ENCODE measurements at regions not wholly inside any gene's neighbourhood (a gene's known extent, or its start where the extent isn't known, plus 50 kb on each side); places are given as distances from the start of the nearest gene placed in this dataset.
"Not testable (repeated sequence)": the region's sequence is repeated elsewhere in the genome, so short reads cannot be mapped to it uniquely, and the experiment has no call there.

DNA sequence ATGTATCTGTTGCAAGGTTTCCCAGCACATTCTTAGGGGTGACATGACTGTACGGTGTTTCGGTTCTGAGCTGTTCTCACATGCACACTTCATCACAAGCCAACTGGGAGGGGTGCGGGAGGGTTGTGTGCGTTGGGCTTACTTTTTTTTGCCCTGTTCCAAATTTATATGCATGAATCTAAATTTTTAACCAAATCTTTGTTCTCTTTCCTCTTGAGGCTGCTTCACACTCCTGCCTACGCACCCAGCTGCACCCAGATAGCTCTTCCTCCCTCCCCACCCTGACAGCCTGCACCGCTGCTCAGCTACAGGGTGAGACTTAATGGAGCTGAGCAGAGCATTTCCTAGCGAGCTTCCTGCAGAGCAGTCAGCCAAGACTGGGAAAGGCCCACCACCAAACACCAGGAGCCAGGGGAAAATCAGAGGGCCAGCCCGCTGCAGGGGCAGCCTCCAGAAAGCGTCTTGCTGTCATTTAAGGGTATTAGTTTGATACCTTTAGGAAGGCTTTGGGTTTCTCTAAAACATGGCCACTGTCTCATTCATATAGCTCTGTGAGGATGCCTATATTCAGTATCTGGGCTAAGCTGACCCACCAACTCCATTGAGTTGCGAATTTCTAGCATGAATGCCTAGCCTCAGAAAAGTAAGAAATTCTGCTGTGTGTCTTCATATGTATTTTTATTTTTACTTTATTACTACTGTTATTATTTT, 84.5 kb downstream of the POU3F3 start:
- no peak overlapping the region for H2BK120ac ChIP-seq (ENCODE audit: low read depth, low read length)
- H2BK5ac ChIP-seq (ENCODE audit: low read length), result no peak overlapping the region
- no peak overlapping the region for H3K9ac ChIP-seq (ENCODE audit: low read length)
- H2AK5ac ChIP-seq (ENCODE audit: low read length), result no peak overlapping the region
- H3K4me3 ChIP-seq (ENCODE audit: low read length), result no peak overlapping the region
- H3K27ac ChIP-seq (ENCODE audit: low read depth, low read length), result no peak overlapping the region
- H4K5ac ChIP-seq (ENCODE audit: low read length), result no peak overlapping the region
- no CpG with 5 or more reads among the region's 10 CpGs for WGBS (ENCODE audit: extremely low coverage, insufficient coverage, low lambda C conversion rate)
- H3K36me3 ChIP-seq (ENCODE audit: control insufficient read depth, insufficient read depth, low read length), result no peaks in the 10 kb centered on the region
- no peak overlapping the region for H3K4ac ChIP-seq (ENCODE audit: low read depth, low read length)
- H3K79me2 ChIP-seq (ENCODE audit: control insufficient read depth, insufficient read depth, low read length), result no peaks in the 10 kb centered on the region
- no peak overlapping the region for H3K23ac ChIP-seq (ENCODE audit: low read length)
- no peaks in the 10 kb centered on the region for H3K27me3 ChIP-seq (ENCODE audit: insufficient read depth, low read length, poor library complexity)
- no peak overlapping the region for H3K4me2 ChIP-seq (ENCODE audit: low read length)
- H3K18ac ChIP-seq (ENCODE audit: low read length), result no peak overlapping the region
- H2BK15ac ChIP-seq (replicated peaks; ENCODE audit: low read depth), result no peak overlapping the region
- no peak overlapping the region for H4K8ac ChIP-seq (ENCODE audit: low read depth, low read length)
- DNase-seq, result no peak
- no peaks in the 10 kb centered on the region for H3K4me1 ChIP-seq (ENCODE audit: control insufficient read depth, low read depth, low read length)
- H3K56ac ChIP-seq (ENCODE audit: low read length), result no peak overlapping the region
- no peaks in the 10 kb centered on the region for H3K79me1 ChIP-seq (ENCODE audit: low read length)

DNA sequence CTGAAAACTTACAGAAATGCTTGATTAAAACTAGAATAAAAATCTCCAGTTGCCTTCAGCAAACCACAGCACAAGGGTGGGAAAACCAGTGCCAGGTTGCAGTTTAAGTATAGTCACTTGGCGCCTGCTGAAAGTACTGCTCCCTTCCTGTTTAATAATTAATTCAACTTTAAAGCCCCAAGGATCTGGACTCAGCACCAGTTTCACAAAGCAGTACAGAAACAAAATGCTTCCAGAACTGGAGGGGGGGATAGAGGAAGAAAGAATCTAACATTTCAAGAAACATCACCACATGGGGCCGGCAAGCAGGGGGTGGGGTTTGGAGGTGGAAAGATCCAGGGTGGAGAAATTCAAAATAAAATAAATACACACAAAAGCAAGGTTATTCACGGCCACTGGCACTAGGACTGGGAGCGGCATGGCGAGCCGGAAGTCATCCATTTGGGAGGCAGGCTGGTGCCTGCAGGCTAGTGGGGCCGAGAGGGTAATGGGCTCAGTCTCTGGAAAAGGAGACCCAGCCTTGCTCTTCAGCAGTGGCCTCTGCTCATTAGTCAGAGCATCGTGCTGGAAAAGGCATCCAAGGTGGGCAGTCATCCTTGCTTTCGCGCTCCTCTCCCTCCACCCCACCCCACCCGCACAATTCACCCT, 85.8 kb downstream of the POU3F3 start:
- Histone ChIP-seq H3K79me1 (ENCODE audit: low read length) (no peaks in the 10 kb centered on the region), H3K27me3 (ENCODE audit: insufficient read depth, low read length, poor library complexity) (no peaks in the 10 kb centered on the region), H3K4me3 (ENCODE audit: low read length) (no peak overlapping the region), H3K27ac (ENCODE audit: low read depth, low read length) (no peak overlapping the region), H3K36me3 (ENCODE audit: control insufficient read depth, insufficient read depth, low read length) (no peaks in the 10 kb centered on the region), H3K23ac (ENCODE audit: low read length) (no peak overlapping the region), H3K4ac (ENCODE audit: low read depth, low read length) (no peak overlapping the region), H3K4me2 (ENCODE audit: low read length) (no peak overlapping the region), H3K18ac (ENCODE audit: low read length) (no peak overlapping the region), H4K8ac (ENCODE audit: low read depth, low read length) (no peak overlapping the region), H2AK5ac (ENCODE audit: low read length) (no peak overlapping the region), H2BK15ac (replicated peaks; ENCODE audit: low read depth) (no peak overlapping the region), H3K56ac (ENCODE audit: low read length) (no peak overlapping the region), H3K4me1 (ENCODE audit: control insufficient read depth, low read depth, low read length) (no peaks in the 10 kb centered on the region), H4K5ac (ENCODE audit: low read length) (no peak overlapping the region), H3K9ac (ENCODE audit: low read length) (no peak overlapping the region), H2BK5ac (ENCODE audit: low read length) (no peak overlapping the region), H3K79me2 (ENCODE audit: control insufficient read depth, insufficient read depth, low read length) (no peaks in the 10 kb centered on the region), H2BK120ac (ENCODE audit: low read depth, low read length) (no peak overlapping the region)
- no peak for DNase-seq
- WGBS (ENCODE audit: extremely low coverage, insufficient coverage, low lambda C conversion rate), result no CpG with 5 or more reads among the region's 11 CpGs

DNA sequence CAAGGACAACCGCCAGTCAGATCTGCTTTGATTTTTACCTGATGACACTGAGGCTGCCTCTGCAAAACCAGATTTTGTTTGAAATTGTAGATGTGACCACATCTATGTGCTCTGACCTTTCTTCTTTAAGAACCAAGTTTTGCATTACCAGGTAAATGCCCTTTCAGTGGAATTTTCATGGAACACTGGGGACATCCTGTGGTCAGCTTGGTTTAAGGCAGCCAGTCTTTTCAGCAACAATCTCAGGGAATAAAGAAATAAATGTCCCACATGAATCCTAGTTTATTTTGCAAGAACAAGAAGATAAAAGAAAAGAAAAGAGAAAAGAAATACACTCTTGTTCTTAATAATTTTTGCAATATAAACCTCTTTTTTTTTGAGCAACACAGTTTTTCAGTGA, 90.6 kb downstream of the POU3F3 start:
- H3K27me3 ChIP-seq (ENCODE audit: insufficient read depth, low read length, poor library complexity), result no peaks in the 10 kb centered on the region
- H2BK5ac ChIP-seq (ENCODE audit: low read length), result no peak overlapping the region
- H3K79me2 ChIP-seq (ENCODE audit: control insufficient read depth, insufficient read depth, low read length), result no peaks in the 10 kb centered on the region
- no peak overlapping the region for H3K27ac ChIP-seq (ENCODE audit: low read depth, low read length)
- no peak overlapping the region for H3K56ac ChIP-seq (ENCODE audit: low read length)
- no peaks in the 10 kb centered on the region for H3K79me1 ChIP-seq (ENCODE audit: low read length)
- H3K4ac ChIP-seq (ENCODE audit: low read depth, low read length), result no peak overlapping the region
- H3K23ac ChIP-seq (ENCODE audit: low read length), result no peak overlapping the region
- no peak overlapping the region for H2BK120ac ChIP-seq (ENCODE audit: low read depth, low read length)
- peak; percentile 62 for DNase-seq
- no peak overlapping the region for H2AK5ac ChIP-seq (ENCODE audit: low read length)
- H3K18ac ChIP-seq (ENCODE audit: low read length), result no peak overlapping the region
- no peak overlapping the region for H4K8ac ChIP-seq (ENCODE audit: low read depth, low read length)
- no peak overlapping the region for H3K4me2 ChIP-seq (ENCODE audit: low read length)
- H3K36me3 ChIP-seq (ENCODE audit: control insufficient read depth, insufficient read depth, low read length), result no peaks in the 10 kb centered on the region
- WGBS (ENCODE audit: extremely low coverage, insufficient coverage, low lambda C conversion rate), result no CpG with 5 or more reads among the region's 1 CpG
- H3K4me3 ChIP-seq (ENCODE audit: low read length), result no peak overlapping the region
- no peaks in the 10 kb centered on the region for H3K4me1 ChIP-seq (ENCODE audit: control insufficient read depth, low read depth, low read length)
- no peak overlapping the region for H4K5ac ChIP-seq (ENCODE audit: low read length)
- H3K9ac ChIP-seq (ENCODE audit: low read length), result no peak overlapping the region
- no peak overlapping the region for H2BK15ac ChIP-seq (replicated peaks; ENCODE audit: low read depth)

DNA sequence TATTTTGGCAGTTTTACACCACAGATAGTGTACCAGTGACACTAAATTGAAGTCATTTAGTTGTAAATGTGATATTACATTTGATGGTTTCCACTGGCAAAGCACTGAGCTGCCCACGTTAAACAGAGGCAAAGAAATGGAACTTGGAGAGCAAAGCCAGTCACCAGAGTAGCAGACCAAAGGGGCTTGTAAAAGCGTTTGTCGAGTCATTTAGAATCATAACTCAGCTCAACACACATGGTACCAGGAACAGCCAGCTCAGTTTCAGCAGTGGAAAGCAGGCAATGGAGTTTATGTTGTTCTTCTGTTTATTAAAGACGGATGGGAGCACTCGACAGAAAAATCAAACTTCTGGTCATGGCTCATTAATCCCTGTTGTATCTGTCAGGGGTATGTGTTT, 91.2 kb downstream of the POU3F3 start:
- no peak overlapping the region for H2BK15ac ChIP-seq (replicated peaks; ENCODE audit: low read depth)
- H4K5ac ChIP-seq (ENCODE audit: low read length), result no peak overlapping the region
- no peak overlapping the region for H3K27ac ChIP-seq (ENCODE audit: low read depth, low read length)
- H3K79me1 ChIP-seq (ENCODE audit: low read length), result no peaks in the 10 kb centered on the region
- no peak overlapping the region for H4K8ac ChIP-seq (ENCODE audit: low read depth, low read length)
- H2BK120ac ChIP-seq (ENCODE audit: low read depth, low read length), result no peak overlapping the region
- no CpG with 5 or more reads among the region's 5 CpGs for WGBS (ENCODE audit: extremely low coverage, insufficient coverage, low lambda C conversion rate)
- no peaks in the 10 kb centered on the region for H3K27me3 ChIP-seq (ENCODE audit: insufficient read depth, low read length, poor library complexity)
- H3K56ac ChIP-seq (ENCODE audit: low read length), result no peak overlapping the region
- no peaks in the 10 kb centered on the region for H3K36me3 ChIP-seq (ENCODE audit: control insufficient read depth, insufficient read depth, low read length)
- DNase-seq, result no peak
- H2BK5ac ChIP-seq (ENCODE audit: low read length), result no peak overlapping the region
- H3K4me3 ChIP-seq (ENCODE audit: low read length), result no peak overlapping the region
- no peaks in the 10 kb centered on the region for H3K4me1 ChIP-seq (ENCODE audit: control insufficient read depth, low read depth, low read length)
- H3K9ac ChIP-seq (ENCODE audit: low read length), result no peak overlapping the region
- no peak overlapping the region for H3K23ac ChIP-seq (ENCODE audit: low read length)
- no peaks in the 10 kb centered on the region for H3K79me2 ChIP-seq (ENCODE audit: control insufficient read depth, insufficient read depth, low read length)
- no peak overlapping the region for H3K18ac ChIP-seq (ENCODE audit: low read length)
- H2AK5ac ChIP-seq (ENCODE audit: low read length), result no peak overlapping the region
- H3K4ac ChIP-seq (ENCODE audit: low read depth, low read length), result no peak overlapping the region
- no peak overlapping the region for H3K4me2 ChIP-seq (ENCODE audit: low read length)

DNA sequence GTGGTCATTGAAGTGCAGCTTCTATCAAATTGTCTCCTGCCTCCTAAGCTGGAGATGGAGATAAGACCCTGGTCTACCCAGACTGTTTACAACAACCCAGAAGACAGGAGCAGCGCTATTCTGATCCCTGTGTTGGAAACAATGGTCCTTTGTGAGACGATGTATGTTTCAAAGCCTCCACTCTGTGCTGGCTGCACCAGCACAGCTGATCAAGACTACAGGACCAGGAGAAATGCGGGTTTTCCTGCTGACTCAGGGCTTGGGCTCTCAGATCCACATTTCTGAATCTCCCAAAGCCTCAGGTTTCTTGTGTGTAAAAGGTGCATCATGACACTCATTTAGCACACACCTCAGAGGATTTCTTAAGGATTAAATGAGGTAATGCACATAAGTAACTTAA, 92.0 kb downstream of the POU3F3 start:
- Histone ChIP-seq H3K36me3 (ENCODE audit: control insufficient read depth, insufficient read depth, low read length) (no peaks in the 10 kb centered on the region), H3K4me3 (ENCODE audit: low read length) (no peak overlapping the region), H3K4me1 (ENCODE audit: control insufficient read depth, low read depth, low read length) (no peaks in the 10 kb centered on the region), H3K4me2 (ENCODE audit: low read length) (no peak overlapping the region), H2BK15ac (replicated peaks; ENCODE audit: low read depth) (no peak overlapping the region), H2AK5ac (ENCODE audit: low read length) (no peak overlapping the region), H3K27ac (ENCODE audit: low read depth, low read length) (no peak overlapping the region), H4K8ac (ENCODE audit: low read depth, low read length) (no peak overlapping the region), H3K23ac (ENCODE audit: low read length) (no peak overlapping the region), H2BK5ac (ENCODE audit: low read length) (no peak overlapping the region), H3K79me1 (ENCODE audit: low read length) (no peaks in the 10 kb centered on the region), H4K5ac (ENCODE audit: low read length) (no peak overlapping the region), H3K9ac (ENCODE audit: low read length) (no peak overlapping the region), H3K4ac (ENCODE audit: low read depth, low read length) (no peak overlapping the region), H3K79me2 (ENCODE audit: control insufficient read depth, insufficient read depth, low read length) (no peaks in the 10 kb centered on the region), H2BK120ac (ENCODE audit: low read depth, low read length) (no peak overlapping the region), H3K18ac (ENCODE audit: low read length) (no peak overlapping the region), H3K56ac (ENCODE audit: low read length) (no peak overlapping the region), H3K27me3 (ENCODE audit: insufficient read depth, low read length, poor library complexity) (no peaks in the 10 kb centered on the region)
- WGBS (ENCODE audit: extremely low coverage, insufficient coverage, low lambda C conversion rate), result no CpG with 5 or more reads among the region's 3 CpGs
- no peak for DNase-seq

DNA sequence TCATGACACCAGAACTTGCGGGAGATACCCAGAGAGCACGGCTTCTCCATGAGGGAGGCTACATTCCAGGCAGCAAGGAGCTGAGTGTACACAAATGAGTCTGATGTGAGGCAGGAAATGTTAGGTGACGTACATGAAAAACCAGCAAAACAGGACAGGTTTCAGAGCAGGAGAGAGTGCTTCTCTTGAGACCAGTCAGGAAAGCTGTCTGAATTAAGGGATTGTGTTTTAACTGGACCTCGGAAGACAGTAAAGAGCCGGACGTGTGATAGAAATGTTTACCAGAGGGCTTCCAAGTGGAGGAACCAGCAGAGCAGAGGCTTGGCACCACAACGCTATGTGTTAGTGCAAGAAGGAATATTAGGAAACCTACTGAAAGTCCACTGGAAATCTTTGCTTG, 90.4 kb upstream of the MRPS9 start:
- H3K18ac ChIP-seq (ENCODE audit: low read length); H2BK120ac ChIP-seq (ENCODE audit: low read depth, low read length); H3K4ac ChIP-seq (ENCODE audit: low read depth, low read length); H4K5ac ChIP-seq (ENCODE audit: low read length); H3K9ac ChIP-seq (ENCODE audit: low read length); H3K27ac ChIP-seq (ENCODE audit: low read depth, low read length); H2BK5ac ChIP-seq (ENCODE audit: low read length); H3K27me3 ChIP-seq (ENCODE audit: insufficient read depth, low read length, poor library complexity); DNase-seq; H3K56ac ChIP-seq (ENCODE audit: low read length); H2AK5ac ChIP-seq (ENCODE audit: low read length); H3K36me3 ChIP-seq (ENCODE audit: control insufficient read depth, insufficient read depth, low read length); H3K23ac ChIP-seq (ENCODE audit: low read length); H4K8ac ChIP-seq (ENCODE audit: low read depth, low read length); H3K4me1 ChIP-seq (ENCODE audit: control insufficient read depth, low read depth, low read length); H2BK15ac ChIP-seq (replicated peaks; ENCODE audit: low read depth); H3K4me2 ChIP-seq (ENCODE audit: low read length); H3K79me1 ChIP-seq (ENCODE audit: low read length); H3K79me2 ChIP-seq (ENCODE audit: control insufficient read depth, insufficient read depth, low read length); H3K4me3 ChIP-seq (ENCODE audit: low read length): not testable (repeated sequence)
- no CpG with 5 or more reads among the region's 7 CpGs for WGBS (ENCODE audit: extremely low coverage, insufficient coverage, low lambda C conversion rate)

Data from mesendoderm (in vitro differentiated cells).